MG63 (cell line): ENCODE measurements at regions not wholly inside any gene's neighbourhood (a gene's known extent, or its start where the extent isn't known, plus 50 kb on each side); places are given as distances from the start of the nearest gene placed in this dataset.

ENCODE experiments used
- DNase-seq: peaks from one replicate; pipeline ENCODE4 v3.0.0-alpha.2; 2020
- H3K27me3 ChIP-seq: fragments of 250-450 bp; sonication (Bioruptor Pico); 2 replicates; pipeline ENCODE4 v1.5.1; 2020; ENCODE audit warnings: mild to moderate bottlenecking, moderate library complexity
- H3K36me3 ChIP-seq: fragments of 250-450 bp; sonication (Bioruptor Pico); 2 replicates; pipeline ENCODE4 v1.5.1; 2020; ENCODE audit warnings: mild to moderate bottlenecking, moderate library complexity
- H3K4me3 ChIP-seq: fragments of 250-450 bp; sonication (Bioruptor Pico); 2 replicates; pipeline ENCODE4 v1.5.1; 2020; ENCODE audit warnings: mild to moderate bottlenecking, moderate library complexity
- H3K9me3 ChIP-seq: fragments of 250-450 bp; sonication (Bioruptor Pico); 2 replicates; pipeline ENCODE4 v1.5.1; 2020; ENCODE audit warnings: mild to moderate bottlenecking, moderate library complexity

DNA sequence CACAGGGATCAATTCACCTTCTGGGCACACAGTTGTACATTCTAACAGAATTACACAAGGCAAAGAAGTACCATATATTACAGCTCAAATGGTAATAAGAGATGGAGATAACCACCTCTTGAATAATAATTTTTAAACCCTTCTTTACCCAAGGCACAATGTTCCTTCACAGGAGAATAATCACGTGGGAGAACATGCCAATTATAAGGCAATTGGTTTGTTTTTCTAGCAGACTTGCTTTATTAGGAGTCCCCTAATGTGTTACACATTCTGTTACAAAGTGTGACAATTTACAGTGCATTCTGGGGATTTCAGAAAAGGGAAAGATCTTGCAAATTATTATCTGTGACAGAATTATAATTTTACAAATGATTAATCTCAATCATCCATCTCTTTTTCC is 380.3 kb downstream of the RND3 start:
- no peaks in the 10 kb centered on the region for H3K36me3 ChIP-seq
- peaks cover 3% of the 10 kb centered on the region; the same call in 1 of the 2 replicates for H3K9me3 ChIP-seq
- H3K27me3 ChIP-seq = no peaks in the 10 kb centered on the region
- no peak for DNase-seq
- no peak overlapping the region for H3K4me3 ChIP-seq

DNA sequence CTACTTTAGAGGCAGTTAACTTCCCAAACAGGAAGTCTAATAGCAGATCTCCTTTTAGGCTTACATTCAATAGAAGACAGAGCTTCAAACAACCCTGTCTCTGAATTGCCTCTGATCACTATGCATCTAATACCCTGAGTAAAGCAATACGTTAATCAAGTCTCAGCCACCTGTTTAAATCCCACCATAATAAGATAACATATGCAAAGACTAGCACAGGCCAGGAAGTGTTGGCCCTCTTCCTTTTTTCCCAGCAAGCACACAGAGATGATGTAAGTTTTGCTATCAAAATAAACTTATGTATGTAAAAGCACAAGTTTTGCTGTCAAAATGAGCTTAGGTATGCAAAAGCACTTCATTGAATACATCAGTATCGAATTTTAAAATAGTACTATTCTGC is 385.5 kb downstream of the RND3 start:
- peaks cover 3% of the 10 kb centered on the region; the same call in 1 of the 2 replicates for H3K9me3 ChIP-seq
- no peaks in the 10 kb centered on the region for H3K36me3 ChIP-seq
- no peak overlapping the region for H3K4me3 ChIP-seq
- H3K27me3 ChIP-seq = no peaks in the 10 kb centered on the region
- DNase-seq = no peak

DNA sequence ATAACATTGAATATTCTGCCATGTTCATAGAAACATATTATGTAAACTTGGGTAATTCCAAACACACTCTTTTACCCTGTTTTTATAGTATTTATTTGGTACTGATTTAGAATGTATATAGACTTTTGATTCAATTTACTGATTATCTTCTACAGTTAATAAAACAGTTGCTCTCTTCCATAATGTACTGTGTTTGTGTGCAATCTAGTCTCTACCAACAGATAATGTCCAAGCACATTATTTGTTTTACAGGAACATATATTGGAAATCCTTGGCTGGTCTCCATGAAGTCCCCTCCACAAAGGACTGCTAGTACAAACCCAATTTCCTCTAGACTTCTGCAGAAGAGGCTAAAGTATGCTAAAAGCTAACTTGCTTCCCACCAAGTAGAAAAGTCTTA is 386.6 kb downstream of the RND3 start:
- peaks cover 3% of the 10 kb centered on the region; the same call in 1 of the 2 replicates for H3K9me3 ChIP-seq
- no peaks in the 10 kb centered on the region for H3K27me3 ChIP-seq
- DNase-seq = no peak

DNA sequence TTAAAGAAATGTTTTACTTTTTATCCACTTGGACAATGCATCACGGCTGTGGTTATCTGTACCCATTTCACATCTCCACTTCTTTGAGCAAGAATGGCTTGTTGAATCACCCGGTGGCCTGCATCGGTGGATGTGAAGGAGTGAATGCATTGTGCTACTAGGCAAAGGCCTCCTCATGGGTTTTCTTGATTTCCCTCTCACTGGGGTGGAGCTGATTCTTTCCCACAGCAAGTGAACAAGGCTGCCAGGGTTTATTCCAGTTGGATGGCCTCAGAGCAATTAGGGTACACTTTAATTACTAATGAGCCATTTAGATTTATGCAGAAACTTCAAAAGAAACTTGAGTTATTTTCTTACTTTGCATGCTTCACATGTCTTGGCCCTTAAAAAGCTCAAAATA is 387.1 kb downstream of the RND3 start:
- H3K4me3 ChIP-seq = no peak overlapping the region
- no peak for DNase-seq
- H3K27me3 ChIP-seq = no peaks in the 10 kb centered on the region
- H3K36me3 ChIP-seq = no peaks in the 10 kb centered on the region
- H3K9me3 ChIP-seq = peaks cover 2% of the 10 kb centered on the region; the same call in 1 of the 2 replicates

More for the DNA sequence above, 386.6 kb downstream of the RND3 start:
- H3K4me3 ChIP-seq = no peak overlapping the region
- no peaks in the 10 kb centered on the region for H3K36me3 ChIP-seq

DNA sequence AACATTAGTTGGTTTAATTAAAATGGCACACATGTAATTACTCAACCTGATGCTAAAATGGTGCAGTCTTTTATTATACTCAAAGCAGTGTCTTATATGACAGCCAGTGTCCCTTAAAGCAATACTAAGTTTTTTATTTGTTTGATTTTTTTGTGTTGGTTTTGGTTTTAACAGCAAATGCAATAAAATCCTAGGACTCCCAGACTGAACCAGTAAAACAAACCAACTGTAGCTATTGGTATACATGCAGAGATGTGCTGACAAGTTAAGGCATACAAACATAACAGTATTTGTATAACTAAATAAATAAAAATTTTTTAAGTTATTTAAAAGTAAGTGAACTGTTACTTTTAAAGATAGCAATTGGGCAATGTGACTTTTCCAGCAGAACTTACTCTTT is 387.7 kb downstream of the RND3 start:
- Histone ChIP-seq H3K9me3 (no peaks in the 10 kb centered on the region; the same call in 1 of the 2 replicates), H3K4me3 (no peak overlapping the region), H3K27me3 (no peaks in the 10 kb centered on the region), H3K36me3 (no peaks in the 10 kb centered on the region)
- no peak for DNase-seq

DNA sequence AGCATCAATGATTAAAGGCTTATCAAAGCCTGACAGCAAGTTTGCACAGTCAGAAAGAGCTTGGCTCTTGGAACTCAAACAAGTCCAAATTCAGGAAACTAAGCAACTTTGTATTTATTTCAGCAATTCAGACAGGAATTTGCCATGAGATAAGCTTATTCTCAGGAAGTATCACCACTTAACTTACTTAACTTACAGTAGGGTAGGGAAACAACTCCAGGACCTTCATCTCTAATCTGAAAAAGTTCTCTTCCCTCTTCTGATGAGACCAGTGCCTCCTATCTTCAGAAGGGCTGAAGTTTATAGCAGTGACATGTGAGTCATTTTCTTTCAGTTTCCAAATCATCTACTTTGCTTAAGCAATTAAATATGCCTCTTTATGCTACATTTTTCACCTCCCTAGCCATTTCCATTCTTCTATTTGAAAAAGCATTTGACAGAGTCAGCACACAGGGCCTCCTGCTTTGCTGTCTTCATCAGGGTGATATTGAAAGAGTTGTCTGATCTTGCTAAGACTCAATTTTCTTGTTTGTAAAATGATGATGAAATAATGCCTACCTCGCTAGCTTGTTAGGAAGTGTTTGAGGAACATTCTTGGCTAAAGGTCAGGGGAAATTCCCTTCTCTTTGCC is 389.5 kb downstream of the RND3 start:
- no peak overlapping the region for H3K4me3 ChIP-seq
- no peak for DNase-seq
- no peaks in the 10 kb centered on the region for H3K9me3 ChIP-seq
- H3K36me3 ChIP-seq = no peaks in the 10 kb centered on the region
- no peaks in the 10 kb centered on the region for H3K27me3 ChIP-seq

DNA sequence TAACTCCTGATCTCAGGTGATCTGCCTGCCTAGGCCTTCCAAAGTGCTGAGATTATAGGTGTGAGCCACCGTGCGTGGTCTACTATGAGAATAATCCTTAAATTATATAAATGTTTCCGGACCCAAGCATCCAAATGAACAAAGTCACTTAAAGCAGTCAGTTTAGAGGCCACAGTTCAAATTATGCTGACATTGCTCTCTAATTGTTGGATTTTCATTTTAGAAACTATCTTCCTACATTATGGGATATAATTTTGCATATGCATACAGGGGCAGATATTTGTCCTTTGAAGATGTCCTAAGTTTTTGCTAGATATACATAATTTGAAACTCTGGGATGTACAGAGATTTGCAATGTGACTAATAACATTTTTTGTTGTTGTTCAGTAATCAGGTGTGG is 390.1 kb downstream of the RND3 start:
- Histone ChIP-seq H3K27me3 (no peaks in the 10 kb centered on the region), H3K36me3 (no peaks in the 10 kb centered on the region), H3K9me3 (no peaks in the 10 kb centered on the region), H3K4me3 (no peak overlapping the region)
- no peak for DNase-seq

DNA sequence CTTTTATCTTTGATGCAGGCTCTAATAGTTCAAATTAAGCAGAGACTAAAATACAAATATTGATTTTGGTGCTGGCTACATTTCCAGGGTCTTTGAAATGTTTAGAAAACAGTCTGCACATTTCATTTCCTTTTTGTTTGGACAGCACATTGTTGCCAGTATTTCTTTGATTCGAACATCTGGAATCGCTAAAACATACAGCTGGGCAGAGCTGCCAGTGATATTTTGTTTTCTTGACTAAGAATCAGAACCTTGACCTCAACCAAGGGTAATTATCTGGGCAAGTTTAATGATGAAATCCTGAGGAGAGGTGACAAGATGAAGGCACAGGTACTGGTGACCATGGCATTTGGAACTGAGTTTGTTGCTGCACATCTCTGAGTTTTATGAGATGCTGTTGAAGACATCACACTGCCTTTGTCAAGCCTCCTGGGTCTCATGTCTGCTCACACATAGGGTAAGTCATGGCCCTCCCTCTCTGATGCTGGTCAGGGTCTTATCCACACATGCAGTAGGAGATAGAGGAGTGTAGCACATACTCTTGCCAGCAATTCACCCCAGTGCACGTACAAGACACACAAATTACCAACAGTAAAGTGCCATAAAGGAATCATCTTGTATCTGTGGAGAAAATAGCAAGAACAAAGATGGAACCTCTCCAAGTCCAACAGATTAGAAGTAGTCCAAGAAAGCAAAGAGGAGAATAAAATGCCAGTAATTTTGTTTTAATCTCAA is 391.9 kb downstream of the RND3 start:
- DNase-seq = no peak
- H3K9me3 ChIP-seq = no peaks in the 10 kb centered on the region
- no peaks in the 10 kb centered on the region for H3K27me3 ChIP-seq
- H3K4me3 ChIP-seq = no peak overlapping the region
- no peaks in the 10 kb centered on the region for H3K36me3 ChIP-seq

DNA sequence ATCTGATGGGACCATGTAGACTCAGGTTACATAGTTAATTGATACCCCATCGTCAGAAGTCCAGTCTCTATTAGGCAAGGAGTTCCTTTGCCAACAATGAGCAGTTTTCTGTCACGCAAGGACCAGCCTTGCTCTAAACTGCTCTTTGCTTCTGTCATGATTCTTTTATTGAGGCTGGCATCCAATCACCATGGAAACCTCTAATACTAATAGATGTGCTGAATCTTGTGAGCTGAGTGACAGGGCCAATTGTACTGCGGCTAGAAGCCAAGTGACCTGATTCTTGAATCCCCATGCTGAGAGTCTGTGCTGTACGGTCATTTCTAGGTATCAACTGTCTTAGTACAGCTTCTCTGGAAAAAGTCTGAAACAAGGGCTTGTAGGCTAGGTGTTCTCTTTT is 395.6 kb downstream of the RND3 start:
- DNase-seq = no peak
- no peaks in the 10 kb centered on the region for H3K36me3 ChIP-seq
- H3K4me3 ChIP-seq = no peak overlapping the region
- no peaks in the 10 kb centered on the region for H3K27me3 ChIP-seq
- no peaks in the 10 kb centered on the region for H3K9me3 ChIP-seq

DNA sequence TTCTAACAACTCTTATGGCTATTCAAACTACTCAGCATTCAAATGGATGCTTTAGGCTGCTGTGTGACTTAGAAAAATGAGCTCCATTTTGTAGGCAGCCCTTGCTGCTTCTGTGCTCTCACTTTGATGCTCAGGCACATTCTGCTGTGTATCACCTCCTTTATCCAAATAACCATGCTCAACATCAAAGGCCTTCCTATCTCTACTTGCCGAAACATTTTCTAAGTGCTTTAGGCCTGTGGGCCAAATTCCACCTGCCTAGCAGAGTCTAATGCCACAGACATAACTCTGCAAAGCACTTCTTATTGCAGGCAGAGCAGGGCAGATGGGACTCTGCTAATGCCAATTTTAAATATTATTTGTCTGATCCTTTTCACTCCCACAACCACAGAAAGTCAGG is 397.4 kb downstream of the RND3 start:
- Histone ChIP-seq H3K4me3 (no peak overlapping the region), H3K27me3 (no peaks in the 10 kb centered on the region), H3K36me3 (no peaks in the 10 kb centered on the region), H3K9me3 (peaks cover 3% of the 10 kb centered on the region)
- DNase-seq = no peak

DNA sequence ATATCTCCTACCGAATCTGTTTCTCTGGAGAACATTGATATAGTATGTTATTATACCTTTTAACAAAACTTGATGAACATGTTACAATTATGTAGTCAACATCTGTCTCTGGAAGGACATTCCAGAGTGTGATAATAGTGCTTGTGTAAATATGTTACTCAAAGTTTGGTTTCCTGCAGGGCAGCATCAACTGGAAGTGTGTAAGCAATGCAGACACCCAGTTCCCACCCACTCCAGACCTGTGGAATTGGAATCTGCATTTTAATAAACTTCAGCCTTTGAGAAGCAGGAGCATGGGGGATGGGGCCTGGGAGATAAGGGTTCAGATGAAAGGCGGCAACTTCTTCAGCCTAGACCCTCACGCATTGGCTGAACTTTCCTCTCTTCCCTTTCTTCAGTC is 398.9 kb downstream of the RND3 start:
- no peaks in the 10 kb centered on the region for H3K36me3 ChIP-seq
- H3K9me3 ChIP-seq = peaks cover 3% of the 10 kb centered on the region
- DNase-seq = no peak
- H3K4me3 ChIP-seq = no peak overlapping the region
- no peaks in the 10 kb centered on the region for H3K27me3 ChIP-seq

DNA sequence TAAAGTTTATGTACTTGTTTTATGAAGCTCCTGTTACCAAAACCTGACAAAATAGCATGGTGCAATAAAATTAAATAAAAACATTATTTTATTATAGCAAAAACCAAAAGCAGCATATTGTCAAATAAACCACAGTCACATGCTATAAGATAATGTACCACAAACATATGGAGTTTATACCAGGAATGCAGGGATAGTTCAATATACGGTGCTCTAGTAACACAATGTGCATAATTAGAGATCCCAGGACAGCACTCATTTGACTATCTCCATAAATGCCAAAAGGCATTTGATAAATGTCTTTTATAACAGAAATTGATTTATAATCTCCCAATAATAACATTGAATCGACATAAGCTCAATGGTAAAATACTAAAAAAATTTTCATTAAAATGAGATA is 402.0 kb downstream of the RND3 start:
- DNase-seq = no peak
- H3K27me3 ChIP-seq = no peaks in the 10 kb centered on the region
- H3K4me3 ChIP-seq = no peak overlapping the region
- no peaks in the 10 kb centered on the region for H3K36me3 ChIP-seq
- peaks cover 3% of the 10 kb centered on the region for H3K9me3 ChIP-seq

DNA sequence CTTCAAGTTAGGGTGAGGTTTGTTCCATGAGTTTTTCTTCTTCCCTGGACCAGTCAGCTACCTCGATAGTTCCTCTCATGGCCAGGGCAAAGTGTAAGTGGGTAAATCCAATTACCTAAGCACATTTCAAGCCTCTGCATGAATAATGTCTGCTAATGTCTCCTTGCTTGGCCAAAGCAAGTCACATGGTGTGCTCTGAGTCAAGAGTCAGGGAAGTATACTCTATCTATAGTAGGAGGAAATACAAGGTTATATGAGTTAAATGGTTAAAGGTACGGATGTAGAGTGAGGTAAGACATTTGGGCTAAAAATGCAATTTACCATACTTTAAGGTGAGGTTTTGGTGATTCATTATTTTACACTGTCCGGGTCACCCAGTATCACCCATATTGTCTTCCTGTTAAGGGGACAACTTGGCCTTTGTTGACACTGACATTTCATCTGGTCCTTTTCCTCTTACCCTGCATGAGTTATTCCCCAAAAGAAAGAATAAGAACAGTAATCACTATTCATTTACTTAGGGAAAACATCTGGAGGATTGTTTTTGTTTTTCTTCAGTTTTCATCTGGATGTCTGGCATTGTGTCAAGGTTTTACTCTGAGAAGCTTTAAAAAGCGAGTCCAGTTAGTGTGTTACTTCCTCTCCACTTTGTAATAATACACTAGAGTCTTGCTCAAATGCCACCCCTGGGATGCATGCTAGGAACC is 405.5 kb downstream of the RND3 start:
- no peak overlapping the region for H3K4me3 ChIP-seq
- no peak for DNase-seq
- H3K9me3 ChIP-seq = peaks cover 3% of the 10 kb centered on the region
- no peaks in the 10 kb centered on the region for H3K36me3 ChIP-seq
- H3K27me3 ChIP-seq = no peaks in the 10 kb centered on the region

DNA sequence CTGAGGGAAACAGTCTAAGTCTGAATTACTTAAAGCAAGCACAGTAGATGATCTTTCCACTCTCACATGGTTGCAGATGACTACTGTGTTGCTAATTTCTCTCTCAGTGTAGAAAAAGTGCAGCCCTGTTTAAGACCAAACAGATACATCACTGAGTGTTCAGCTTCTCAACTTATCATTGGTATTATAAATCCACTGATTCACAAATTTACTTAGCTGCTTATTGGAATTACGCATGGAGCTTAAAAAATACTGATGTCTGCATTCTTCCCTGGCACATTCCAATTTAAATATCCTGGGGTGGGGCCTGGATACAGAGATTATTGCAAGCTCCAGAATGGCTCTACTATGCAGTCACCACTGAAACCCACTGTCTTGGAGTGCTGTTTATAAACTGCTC is 411.2 kb downstream of the RND3 start:
- DNase-seq = peak; percentile 4
- Histone ChIP-seq H3K9me3 (no peaks in the 10 kb centered on the region), H3K27me3 (no peaks in the 10 kb centered on the region), H3K36me3 (no peaks in the 10 kb centered on the region), H3K4me3 (no peak overlapping the region)

DNA sequence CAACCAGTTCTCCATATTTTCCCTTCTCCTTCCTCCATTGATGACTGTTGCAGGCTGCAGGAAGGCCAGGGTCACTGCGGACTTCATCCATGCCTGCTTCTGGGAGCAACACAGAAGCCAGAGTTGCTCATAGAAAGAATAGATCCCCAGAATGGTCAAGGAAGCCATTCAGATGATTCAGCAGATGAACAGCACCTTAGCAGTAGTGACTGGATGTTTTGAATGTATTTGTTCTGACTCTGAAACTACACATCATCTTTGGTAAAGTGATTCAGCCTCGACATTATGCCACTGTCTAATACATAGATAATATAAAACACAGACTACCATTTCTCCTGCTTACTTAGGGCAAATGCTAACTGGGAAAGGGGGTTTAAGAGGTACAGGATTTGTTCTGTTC is 411.6 kb downstream of the RND3 start:
- Histone ChIP-seq H3K9me3 (no peaks in the 10 kb centered on the region), H3K27me3 (no peaks in the 10 kb centered on the region), H3K36me3 (no peaks in the 10 kb centered on the region), H3K4me3 (no peak overlapping the region)
- DNase-seq = no peak

DNA sequence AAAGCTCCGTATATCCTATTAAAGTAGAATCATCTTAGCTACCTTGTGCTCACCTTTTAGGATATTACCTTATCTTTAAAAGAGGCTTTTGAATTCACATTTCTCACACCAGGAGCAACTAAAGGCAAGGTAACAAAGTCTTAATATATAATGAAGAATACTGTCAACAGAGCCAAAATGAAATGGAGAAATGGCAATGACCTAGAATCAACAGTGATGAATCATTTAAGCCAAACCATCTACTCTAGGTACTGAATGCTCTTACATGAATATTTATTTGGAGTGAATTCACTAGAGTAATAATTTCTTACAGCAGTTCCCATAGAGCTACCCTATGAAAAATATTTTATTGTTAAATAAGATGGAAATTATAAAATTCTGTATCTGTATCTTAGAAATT is 421.0 kb downstream of the RND3 start:
- Histone ChIP-seq H3K27me3 (no peaks in the 10 kb centered on the region), H3K4me3 (no peak overlapping the region), H3K36me3 (no peaks in the 10 kb centered on the region), H3K9me3 (no peaks in the 10 kb centered on the region)
- DNase-seq = no peak

DNA sequence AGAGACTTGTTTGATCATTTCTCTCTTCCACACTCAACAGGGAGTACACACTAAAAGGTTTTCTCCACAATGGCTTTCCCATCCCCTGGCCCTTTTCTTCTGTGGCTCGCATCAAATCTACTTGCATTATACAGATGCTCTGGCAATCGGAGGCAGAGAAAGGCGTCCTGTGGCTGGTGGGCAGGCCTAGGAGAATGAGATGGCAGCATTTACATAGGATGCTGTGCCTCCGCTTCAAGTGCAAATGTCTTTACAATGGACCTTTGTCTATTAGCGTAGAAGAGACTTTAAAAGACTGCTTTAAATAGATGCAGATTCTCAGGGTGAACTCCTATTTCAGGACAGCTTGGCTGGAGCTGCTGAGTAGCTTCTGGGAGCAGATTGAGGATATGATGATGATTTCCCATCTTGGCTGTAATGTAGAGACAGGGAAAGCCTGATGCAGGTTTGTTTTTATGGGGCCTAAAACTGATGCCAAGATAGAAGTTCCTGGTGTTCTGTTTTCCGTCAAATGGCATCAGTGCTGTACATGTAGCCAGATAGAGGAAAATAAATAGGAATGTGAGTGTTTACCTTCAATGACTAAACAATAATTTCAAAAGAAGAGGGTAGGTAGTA is 423.4 kb downstream of the RND3 start:
- Histone ChIP-seq H3K36me3 (no peaks in the 10 kb centered on the region), H3K9me3 (no peaks in the 10 kb centered on the region), H3K27me3 (no peaks in the 10 kb centered on the region), H3K4me3 (no peak overlapping the region)
- no peak for DNase-seq
